ENCODE measurements at regions not wholly inside any gene's neighbourhood (a gene's known extent, or its start where the extent isn't known, plus 50 kb on each side); places are given as distances from the start of the nearest gene placed in this dataset.

DNA sequence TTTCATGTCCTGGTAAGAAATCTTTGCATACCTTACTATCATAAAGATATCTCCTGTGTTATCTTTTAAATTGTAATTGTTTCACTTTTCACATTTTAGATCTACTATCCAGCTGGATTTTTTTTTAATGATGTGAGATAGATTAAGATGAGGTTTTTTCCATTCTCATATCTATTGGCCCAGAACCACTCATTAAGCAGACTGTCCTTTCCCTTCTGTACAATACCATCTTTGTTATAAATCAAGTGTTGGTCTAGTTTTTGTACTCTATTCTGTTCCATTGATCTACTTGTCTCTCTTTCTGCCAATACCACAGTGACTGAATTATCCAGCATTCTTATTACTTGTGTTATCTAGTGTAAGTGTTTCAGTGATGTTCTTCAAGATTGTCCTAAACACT is 131.6 kb upstream of the TRIM2 start:
- no peak for TF ChIP-seq CTCF (conservative IDR thresholded peaks at IDR 0.05)
- no peak for TF ChIP-seq ZFX (IDR thresholded peaks at IDR 0.05)
